Jurkat, Clone E6-1 (cell line): ENCODE measurements at regions not wholly inside any gene's neighbourhood (a gene's known extent, or its start where the extent isn't known, plus 50 kb on each side); places are given as distances from the start of the nearest gene placed in this dataset.

Experiments used
- DNase-seq: peaks from one replicate; pipeline ENCODE4 v3.0.0-alpha.2; 2011; ENCODE audit warnings: low read depth, low spot score
- H3K4me3 ChIP-seq: 2 replicates; pipeline ENCODE4 v1.5.1; 2011; ENCODE audit warnings: mild to moderate bottlenecking, low read length, control low read depth, moderate library complexity

DNA sequence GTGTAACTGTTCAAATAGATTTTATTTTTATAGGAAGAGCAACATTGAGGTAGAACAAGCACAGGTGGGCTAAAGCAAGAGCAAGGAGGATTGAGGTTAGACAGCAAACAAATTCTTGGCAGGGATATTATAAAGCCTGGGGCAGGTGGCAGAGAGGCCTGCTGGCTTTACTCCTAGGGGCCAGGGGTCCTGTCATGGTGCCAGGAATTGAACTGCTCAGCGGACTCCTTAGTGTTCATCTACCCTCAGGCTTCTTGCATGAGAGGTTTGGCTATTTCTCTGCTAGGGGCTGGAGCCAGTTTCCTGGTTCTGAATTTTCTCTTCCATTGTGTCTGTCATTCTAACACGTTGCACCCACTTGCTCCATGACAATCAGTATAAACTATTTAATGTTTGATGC lies 217.2 kb upstream of the NCAM1 start:
- no peak overlapping the region for H3K4me3 ChIP-seq

DNA sequence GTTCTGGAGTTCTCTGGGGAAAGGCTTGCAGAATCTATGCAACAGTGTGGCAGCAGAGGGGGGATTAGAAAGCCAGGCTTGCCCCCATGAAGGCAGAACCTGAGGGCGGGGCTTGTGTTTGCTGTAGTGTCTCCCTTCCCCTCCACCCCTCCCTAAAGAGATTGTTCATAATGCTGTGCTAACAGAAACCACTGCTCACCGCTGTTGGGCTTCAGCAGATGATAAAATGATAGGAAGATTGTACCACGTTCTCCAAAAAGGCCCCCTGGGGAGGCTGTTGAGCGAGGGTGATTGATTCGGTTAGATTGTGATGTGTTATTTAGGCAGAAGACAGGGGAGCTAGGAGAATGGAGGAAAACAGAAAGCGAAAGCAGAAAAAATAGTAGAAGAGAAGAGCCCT lies 215.2 kb upstream of the NCAM1 start:
- DNase-seq, result no peak
- H3K4me3 ChIP-seq, result no peak overlapping the region

More for the DNA sequence above, 217.2 kb upstream of the NCAM1 start:
- no peak for DNase-seq

DNA sequence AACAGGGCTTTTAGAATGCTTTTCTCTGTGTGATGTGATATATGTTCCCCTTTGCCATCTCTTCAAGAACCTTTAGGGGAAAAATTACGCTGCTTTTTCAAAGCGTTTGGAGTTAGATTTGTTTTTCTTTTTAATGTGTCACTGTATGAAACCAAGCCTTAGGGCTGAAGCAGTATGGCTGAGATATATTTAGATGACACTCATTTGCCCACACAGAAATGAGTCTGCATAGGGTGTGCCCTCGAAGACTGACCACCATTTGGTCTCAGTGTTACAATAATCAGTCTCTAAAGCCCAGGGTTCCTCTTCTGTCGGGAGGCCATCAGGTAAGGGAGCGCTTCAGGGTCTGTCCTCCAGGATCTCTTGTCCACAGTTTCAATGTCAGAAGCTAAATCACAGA lies 213.0 kb upstream of the NCAM1 start:
- DNase-seq, result no peak
- H3K4me3 ChIP-seq, result no peak overlapping the region

- DNase-seq, result no peak
- no peak overlapping the region for H3K4me3 ChIP-seq
Observed at GRCh38 chr11:112748713-112749543, 212.3 kb upstream of the NCAM1 start.

DNA sequence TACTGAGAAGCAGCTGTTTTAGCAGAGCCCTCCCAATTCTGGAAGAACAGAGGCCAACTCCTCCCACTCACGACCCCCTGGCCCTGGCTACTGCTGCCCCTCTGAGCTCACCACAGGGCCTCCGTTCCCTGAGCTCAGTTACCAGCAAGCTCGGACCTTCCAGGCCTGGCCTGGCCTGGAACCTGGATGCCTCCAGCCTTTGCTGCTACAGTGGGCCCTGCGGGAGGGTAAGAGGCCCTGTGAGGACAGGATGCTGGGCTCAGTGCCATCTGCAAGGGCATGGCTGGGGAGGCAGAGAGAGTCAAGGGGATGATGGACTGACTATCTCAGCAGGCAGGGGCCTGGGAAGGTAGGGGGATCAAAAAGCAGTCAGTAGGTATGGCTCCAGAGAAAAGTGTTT lies 209.9 kb upstream of the NCAM1 start:
- DNase-seq, result no peak
- no peak overlapping the region for H3K4me3 ChIP-seq

DNA sequence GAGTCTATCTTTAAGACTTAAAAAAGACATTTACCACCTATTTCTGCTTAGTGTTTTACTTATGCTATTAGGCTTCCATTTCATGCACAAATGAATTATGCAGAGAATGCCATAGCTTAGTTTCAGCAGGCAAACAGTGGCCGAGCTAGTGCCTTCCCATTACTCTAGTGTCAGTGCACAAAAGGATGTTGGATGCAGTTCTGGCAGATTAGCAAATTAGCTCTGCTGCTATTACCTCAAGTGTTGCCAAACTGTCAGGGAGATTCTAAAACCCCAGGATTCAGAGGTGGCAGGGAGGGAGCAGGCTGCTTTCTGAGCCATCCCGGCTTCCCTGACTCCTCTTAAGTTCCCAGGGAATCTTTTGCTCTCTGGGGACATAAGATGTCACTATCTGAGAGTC lies 209.4 kb upstream of the NCAM1 start:
- no peak overlapping the region for H3K4me3 ChIP-seq
- no peak for DNase-seq

DNA sequence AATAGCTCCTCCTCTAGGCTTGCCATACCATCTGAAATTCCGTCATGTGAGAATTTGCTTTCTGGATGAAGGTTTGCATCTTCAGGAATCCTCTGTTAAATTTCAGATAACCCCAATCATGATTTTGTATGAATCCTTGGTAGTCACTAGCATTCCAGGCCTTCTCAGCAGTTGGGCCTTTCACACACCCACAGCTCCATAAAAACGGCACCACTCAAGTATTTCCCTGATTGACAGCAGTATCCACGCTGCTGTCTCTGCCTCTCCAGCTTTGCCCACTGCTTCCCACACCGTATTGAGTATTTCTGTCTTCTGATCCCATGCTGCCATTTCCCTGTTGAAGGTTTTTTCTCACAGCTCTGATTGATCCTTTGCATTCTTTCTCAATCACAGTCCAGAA lies 208.7 kb upstream of the NCAM1 start:
- no peak overlapping the region for H3K4me3 ChIP-seq
- no peak for DNase-seq

GRCh38 chr11:112753706-112754105 lies 207.5 kb upstream of the NCAM1 start:
- DNase-seq, result no peak
- H3K4me3 ChIP-seq, result no peak overlapping the region

- DNase-seq, result no peak
- no peak overlapping the region for H3K4me3 ChIP-seq
Observed at GRCh38 chr11:112759418-112759817, 201.8 kb upstream of the NCAM1 start.

GRCh38 chr11:112760396-112761059 lies 200.7 kb upstream of the NCAM1 start:
- no peak for DNase-seq

DNA sequence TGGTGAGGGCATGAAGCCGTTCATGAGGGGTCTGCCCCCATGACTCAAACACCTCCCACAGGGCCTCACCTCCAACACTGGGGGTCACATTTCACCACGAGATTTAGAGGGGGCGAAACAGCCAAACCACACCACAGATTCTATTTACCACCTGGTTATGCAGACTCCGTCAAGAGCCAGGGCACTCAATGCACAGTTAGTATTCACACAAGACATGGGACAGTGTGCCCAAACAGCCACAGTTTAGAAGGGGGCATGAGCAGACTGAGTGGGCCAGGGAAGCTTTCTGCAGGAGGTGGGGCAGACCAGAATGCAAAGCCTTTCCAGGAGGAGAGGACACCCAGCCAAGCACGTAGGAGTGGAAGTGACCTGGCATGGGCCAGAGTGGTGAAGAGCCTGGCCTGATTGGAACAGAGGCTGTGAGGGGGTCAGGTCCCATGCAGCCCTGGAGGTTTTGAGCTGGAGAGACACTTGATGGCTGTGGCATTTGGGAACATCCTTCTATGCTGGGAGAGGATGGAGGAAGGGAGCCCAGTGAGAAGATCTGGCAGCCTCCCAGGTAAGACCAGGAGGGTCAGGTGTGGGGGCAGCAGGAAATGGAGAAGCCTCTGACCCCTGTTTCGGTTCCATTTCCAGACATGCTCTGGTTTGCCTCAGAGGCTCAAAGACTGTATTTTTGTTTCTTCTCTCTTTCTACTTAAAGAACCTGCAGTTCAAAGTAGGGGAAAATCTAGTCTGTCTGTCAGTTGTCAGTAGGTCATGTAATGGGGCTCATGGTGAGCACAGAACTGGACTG lies 199.1 kb upstream of the NCAM1 start:
- no peak overlapping the region for H3K4me3 ChIP-seq
- no peak for DNase-seq

More at GRCh38 chr11:112760396-112761059, 200.7 kb upstream of the NCAM1 start:
- H3K4me3 ChIP-seq, result no peak overlapping the region

DNA sequence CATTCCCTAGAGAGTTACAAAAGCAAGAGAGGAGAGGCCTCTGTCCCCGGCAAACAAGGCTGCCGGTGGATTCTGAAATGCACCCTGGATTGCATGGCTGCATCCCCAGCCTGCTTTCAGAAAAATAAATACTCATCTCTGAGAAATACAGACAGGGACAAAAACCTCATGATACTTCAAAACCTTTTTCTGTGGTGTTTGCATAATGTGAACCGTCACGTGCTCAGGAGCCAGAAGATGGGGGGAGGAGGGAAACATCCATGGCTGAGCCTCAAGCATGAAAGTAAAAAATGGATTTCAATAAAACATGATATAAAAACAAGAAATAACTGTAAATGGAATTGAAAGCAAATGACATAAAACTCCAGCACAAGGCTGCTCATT lies 198.5 kb upstream of the NCAM1 start:
- DNase-seq, result no peak

GRCh38 chr11:112765337-112765736 lies 195.9 kb upstream of the NCAM1 start:
- no peak overlapping the region for H3K4me3 ChIP-seq

More for the DNA sequence above, 198.5 kb upstream of the NCAM1 start:
- H3K4me3 ChIP-seq, result no peak overlapping the region

DNA sequence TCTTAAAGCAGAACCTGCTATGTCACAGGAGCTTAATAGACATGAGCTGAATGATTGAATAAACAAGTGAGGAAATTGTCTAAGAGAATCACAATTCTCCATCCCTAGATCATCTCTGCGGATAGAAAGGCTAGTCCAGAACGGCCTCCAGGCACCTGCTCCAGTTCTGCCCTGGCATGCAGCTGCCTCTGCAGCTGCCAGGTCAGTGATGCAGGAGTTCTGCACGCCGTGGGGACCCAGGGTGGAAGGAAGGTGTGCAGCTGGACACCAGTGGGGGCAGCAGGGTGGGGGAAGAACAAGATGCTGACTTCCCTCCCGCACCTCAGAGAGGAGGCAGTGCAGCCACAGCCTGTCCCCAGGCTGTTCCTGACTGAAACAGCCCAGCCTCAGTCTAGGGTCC lies 192.1 kb upstream of the NCAM1 start:
- H3K4me3 ChIP-seq, result no peak overlapping the region
- DNase-seq, result no peak

More at GRCh38 chr11:112765337-112765736, 195.9 kb upstream of the NCAM1 start:
- no peak for DNase-seq

GRCh38 chr11:112769584-112769983 lies 191.6 kb upstream of the NCAM1 start:
- no peak for DNase-seq

DNA sequence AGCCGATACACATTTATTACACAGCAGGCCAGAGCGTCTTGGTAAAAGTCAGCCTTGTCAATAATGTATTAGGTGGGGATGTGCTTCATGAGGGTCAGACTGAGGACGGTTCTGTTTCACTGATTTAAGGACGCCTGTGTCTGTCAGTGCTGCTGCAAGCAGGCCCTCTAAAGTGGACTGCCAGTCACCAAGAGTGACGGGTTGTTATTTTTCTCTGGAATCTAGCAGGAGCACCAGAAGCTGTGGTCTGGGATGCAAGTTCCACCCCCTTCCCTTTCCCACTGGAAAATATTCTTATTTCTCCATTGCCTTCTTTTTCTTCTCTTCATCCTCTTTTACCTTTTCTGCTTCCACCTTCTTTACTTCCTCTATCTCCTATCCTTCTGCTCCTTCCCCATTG lies 191.2 kb upstream of the NCAM1 start:
- no peak overlapping the region for H3K4me3 ChIP-seq
- DNase-seq, result no peak

More at GRCh38 chr11:112769584-112769983, 191.6 kb upstream of the NCAM1 start:
- no peak overlapping the region for H3K4me3 ChIP-seq

DNA sequence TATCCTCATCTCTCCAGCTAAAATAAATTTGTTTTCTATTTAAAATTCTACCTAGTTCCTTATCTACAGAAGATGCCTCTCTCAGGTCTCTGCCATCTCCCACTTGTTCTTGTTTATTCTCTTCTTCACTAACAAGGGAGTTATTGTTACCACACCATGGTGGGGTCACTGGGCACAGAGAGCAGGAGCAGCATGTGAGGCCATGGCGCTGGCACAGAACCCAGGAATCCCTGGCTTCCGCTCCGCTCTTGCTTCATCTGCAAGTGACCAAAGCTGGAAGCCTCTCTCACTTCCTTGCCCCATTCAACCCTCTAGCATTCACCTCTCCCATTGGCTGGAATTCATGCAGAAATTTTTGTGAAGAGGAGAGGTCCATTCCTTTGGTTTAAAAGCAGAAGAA lies 190.7 kb upstream of the NCAM1 start:
- no peak overlapping the region for H3K4me3 ChIP-seq
- DNase-seq, result no peak

- DNase-seq, result peak; percentile 8
Observed at GRCh38 chr11:112771851-112772250, 189.4 kb upstream of the NCAM1 start.

GRCh38 chr11:112773264-112773663 lies 188.0 kb upstream of the NCAM1 start:
- H3K4me3 ChIP-seq, result no peak overlapping the region
- no peak for DNase-seq

More at GRCh38 chr11:112771851-112772250, 189.4 kb upstream of the NCAM1 start:
- no peak overlapping the region for H3K4me3 ChIP-seq

GRCh38 chr11:112776834-112777233 lies 184.4 kb upstream of the NCAM1 start:
- H3K4me3 ChIP-seq, result no peak overlapping the region
- no peak for DNase-seq
